Hematopoietic multipotent progenitor cell treated with erythropoietin and hydrocortisone succinate and interleukin-3 and kit ligand, for 8 days (in vitro differentiated cells): ENCODE measurements at regions not wholly inside any gene's neighbourhood (a gene's known extent, or its start where the extent isn't known, plus 50 kb on each side); places are given as distances from the start of the nearest gene placed in this dataset.
A peak's percentile ranks its signal among the peaks of the same experiment; 100 is the strongest.

Experiments
- DNase-seq: peaks from one replicate; pipeline ENCODE4 v3.0.0-alpha.2; 2015

GRCh38 chr9:88800329-88800682 lies 191.0 kb upstream of the S1PR3 start:
- no peak for DNase-seq

- no peak for DNase-seq
Measured at GRCh38 chr9:88801214-88801796, 190.0 kb upstream of the S1PR3 start.

GRCh38 chr9:88802533-88802932 lies 188.7 kb upstream of the S1PR3 start:
- DNase-seq, result no peak

GRCh38 chr9:88803546-88804253 lies 187.6 kb upstream of the S1PR3 start:
- DNase-seq, result no peak

GRCh38 chr9:88804254-88804596 lies 187.0 kb upstream of the S1PR3 start:
- DNase-seq, result no peak

GRCh38 chr9:88805217-88805943 lies 185.9 kb upstream of the S1PR3 start:
- no peak for DNase-seq

- DNase-seq, result no peak
Measured at GRCh38 chr9:88807426-88807825, 183.8 kb upstream of the S1PR3 start.

- DNase-seq, result no peak
Measured at GRCh38 chr9:88808019-88808656, 183.1 kb upstream of the S1PR3 start.

GRCh38 chr9:88808761-88809354 lies 182.4 kb upstream of the S1PR3 start:
- DNase-seq, result no peak

- DNase-seq, result no peak
Measured at GRCh38 chr9:88809355-88810161, 181.7 kb upstream of the S1PR3 start.

- no peak for DNase-seq
Measured at GRCh38 chr9:88810826-88811225, 180.4 kb upstream of the S1PR3 start.

- DNase-seq, result no peak
Measured at GRCh38 chr9:88811511-88811910, 179.8 kb upstream of the S1PR3 start.

- DNase-seq, result no peak
Measured at GRCh38 chr9:88812938-88813637, 178.2 kb upstream of the S1PR3 start.

GRCh38 chr9:88813638-88814209 lies 177.5 kb upstream of the S1PR3 start:
- no peak for DNase-seq

GRCh38 chr9:88814577-88814976 lies 176.7 kb upstream of the S1PR3 start:
- no peak for DNase-seq

- no peak for DNase-seq
Measured at GRCh38 chr9:88816141-88816540, 175.1 kb upstream of the S1PR3 start.

GRCh38 chr9:88816591-88816990 lies 174.7 kb upstream of the S1PR3 start:
- DNase-seq, result no peak

- no peak for DNase-seq
Measured at GRCh38 chr9:88817628-88818027, 173.6 kb upstream of the S1PR3 start.

GRCh38 chr9:88818495-88819201 lies 172.6 kb upstream of the S1PR3 start:
- no peak for DNase-seq

- DNase-seq, result no peak
Measured at GRCh38 chr9:88819476-88819875, 171.8 kb upstream of the S1PR3 start.

- DNase-seq, result peak; percentile 12
Measured at GRCh38 chr9:88820055-88820454, 171.2 kb upstream of the S1PR3 start.
